ENCODE measurements at regions not wholly inside any gene's neighbourhood (a gene's known extent, or its start where the extent isn't known, plus 50 kb on each side); places are given as distances from the start of the nearest gene placed in this dataset.

- CTCF ChIA-PET = no interaction called here
- Histone ChIP-seq H3K27me3 (ENCODE audit: insufficient read depth) (no peaks in the 10 kb centered on the region), H3K4me2 (no peak overlapping the region), H3K9ac (no peak overlapping the region), H3K36me3 (replicated peaks in 1 of 2; ENCODE audit: control insufficient read depth in 1 of 2, insufficient read depth in 2 of 2, low read length in 1 of 2) (no peaks in the 10 kb centered on the region), H4K20me1 (ENCODE audit: insufficient read depth) (no peaks in the 10 kb centered on the region), H2AFZ (ENCODE audit: low read depth) (no peak overlapping the region), H3F3A (replicated peaks; ENCODE audit: insufficient read depth) (no peaks in the 10 kb centered on the region), H3K9me3 (no peaks in the 10 kb centered on the region), H3K4me3 (ENCODE audit: low read depth in 2 of 2, low read length in 1 of 2) (no peak overlapping the region), H3K27ac (ENCODE audit: low read depth in 2 of 2, low read length in 1 of 2) (no peak overlapping the region), H3K79me2 (ENCODE audit: insufficient read depth) (no peaks in the 10 kb centered on the region), H3K4me1 (ENCODE audit: control insufficient read depth in 1 of 2, insufficient read depth in 2 of 2, low read depth in 1 of 2, low read length in 1 of 2) (no peaks in the 10 kb centered on the region; a peak in 1 of 4 replicates), H3K9me2 (no peaks in the 10 kb centered on the region)
- 71% methylated on average over 3 of the region's 3 CpGs for WGBS (ENCODE audit: low lambda C conversion rate)
- POLR2A ChIA-PET = no interaction called here
- DNase-seq = no peak
- TF ChIP-seq POLR2AphosphoS5 (IDR thresholded peaks at IDR 0.05; ENCODE audit: low read depth, low read length) (no peak), FOXJ3 (CRISPR knock-in tag; IDR thresholded peaks at IDR 0.05) (no peak), ELF1 (IDR thresholded peaks at IDR 0.05) (no peak), MXI1 (IDR thresholded peaks at IDR 0.05; ENCODE audit: low read depth, low read length) (no peak), NFIC (IDR thresholded peaks at IDR 0.05; ENCODE audit: borderline replicate concordance) (no peak), USF2 (IDR thresholded peaks at IDR 0.05; ENCODE audit: borderline replicate concordance, low read depth, low read length) (no peak), RCOR1 (IDR thresholded peaks at IDR 0.05; ENCODE audit: low read length) (no peak), MAX (IDR thresholded peaks at IDR 0.05; ENCODE audit: low read depth) (no peak), RFX5 (IDR thresholded peaks at IDR 0.05; ENCODE audit: low read length) (no peak), CHD2 (IDR thresholded peaks at IDR 0.05; ENCODE audit: low read length, partially characterized antibody) (no peak), FOXM1 (IDR thresholded peaks at IDR 0.05; ENCODE audit: low read depth) (no peak), SMC3 (IDR thresholded peaks at IDR 0.05; ENCODE audit: low read depth, low read length) (no peak), YY1 (IDR thresholded peaks at IDR 0.05; ENCODE audit: low read depth) (no peak), NRF1 (IDR thresholded peaks at IDR 0.05; ENCODE audit: low read depth, low read length) (no peak)
- TF ChIP-seq, protein P1, sequence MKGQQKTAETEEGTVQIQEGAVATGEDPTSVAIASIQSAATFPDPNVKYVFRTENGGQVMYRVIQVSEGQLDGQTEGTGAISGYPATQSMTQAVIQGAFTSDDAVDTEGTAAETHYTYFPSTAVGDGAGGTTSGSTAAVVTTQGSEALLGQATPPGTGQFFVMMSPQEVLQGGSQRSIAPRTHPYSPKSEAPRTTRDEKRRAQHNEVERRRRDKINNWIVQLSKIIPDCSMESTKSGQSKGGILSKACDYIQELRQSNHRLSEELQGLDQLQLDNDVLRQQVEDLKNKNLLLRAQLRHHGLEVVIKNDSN (IDR thresholded peaks at IDR 0.05; ENCODE audit: borderline replicate concordance, low read depth) = no peak
- TF ChIP-seq, protein P2, sequence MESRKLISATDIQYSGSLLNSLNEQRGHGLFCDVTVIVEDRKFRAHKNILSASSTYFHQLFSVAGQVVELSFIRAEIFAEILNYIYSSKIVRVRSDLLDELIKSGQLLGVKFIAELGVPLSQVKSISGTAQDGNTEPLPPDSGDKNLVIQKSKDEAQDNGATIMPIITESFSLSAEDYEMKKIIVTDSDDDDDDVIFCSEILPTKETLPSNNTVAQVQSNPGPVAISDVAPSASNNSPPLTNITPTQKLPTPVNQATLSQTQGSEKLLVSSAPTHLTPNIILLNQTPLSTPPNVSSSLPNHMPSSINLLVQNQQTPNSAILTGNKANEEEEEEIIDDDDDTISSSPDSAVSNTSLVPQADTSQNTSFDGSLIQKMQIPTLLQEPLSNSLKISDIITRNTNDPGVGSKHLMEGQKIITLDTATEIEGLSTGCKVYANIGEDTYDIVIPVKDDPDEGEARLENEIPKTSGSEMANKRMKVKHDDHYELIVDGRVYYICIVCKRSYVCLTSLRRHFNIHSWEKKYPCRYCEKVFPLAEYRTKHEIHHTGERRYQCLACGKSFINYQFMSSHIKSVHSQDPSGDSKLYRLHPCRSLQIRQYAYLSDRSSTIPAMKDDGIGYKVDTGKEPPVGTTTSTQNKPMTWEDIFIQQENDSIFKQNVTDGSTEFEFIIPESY (IDR thresholded peaks at IDR 0.05; ENCODE audit: borderline replicate concordance, low read depth) = no peak
- TF ChIP-seq, protein P3, sequence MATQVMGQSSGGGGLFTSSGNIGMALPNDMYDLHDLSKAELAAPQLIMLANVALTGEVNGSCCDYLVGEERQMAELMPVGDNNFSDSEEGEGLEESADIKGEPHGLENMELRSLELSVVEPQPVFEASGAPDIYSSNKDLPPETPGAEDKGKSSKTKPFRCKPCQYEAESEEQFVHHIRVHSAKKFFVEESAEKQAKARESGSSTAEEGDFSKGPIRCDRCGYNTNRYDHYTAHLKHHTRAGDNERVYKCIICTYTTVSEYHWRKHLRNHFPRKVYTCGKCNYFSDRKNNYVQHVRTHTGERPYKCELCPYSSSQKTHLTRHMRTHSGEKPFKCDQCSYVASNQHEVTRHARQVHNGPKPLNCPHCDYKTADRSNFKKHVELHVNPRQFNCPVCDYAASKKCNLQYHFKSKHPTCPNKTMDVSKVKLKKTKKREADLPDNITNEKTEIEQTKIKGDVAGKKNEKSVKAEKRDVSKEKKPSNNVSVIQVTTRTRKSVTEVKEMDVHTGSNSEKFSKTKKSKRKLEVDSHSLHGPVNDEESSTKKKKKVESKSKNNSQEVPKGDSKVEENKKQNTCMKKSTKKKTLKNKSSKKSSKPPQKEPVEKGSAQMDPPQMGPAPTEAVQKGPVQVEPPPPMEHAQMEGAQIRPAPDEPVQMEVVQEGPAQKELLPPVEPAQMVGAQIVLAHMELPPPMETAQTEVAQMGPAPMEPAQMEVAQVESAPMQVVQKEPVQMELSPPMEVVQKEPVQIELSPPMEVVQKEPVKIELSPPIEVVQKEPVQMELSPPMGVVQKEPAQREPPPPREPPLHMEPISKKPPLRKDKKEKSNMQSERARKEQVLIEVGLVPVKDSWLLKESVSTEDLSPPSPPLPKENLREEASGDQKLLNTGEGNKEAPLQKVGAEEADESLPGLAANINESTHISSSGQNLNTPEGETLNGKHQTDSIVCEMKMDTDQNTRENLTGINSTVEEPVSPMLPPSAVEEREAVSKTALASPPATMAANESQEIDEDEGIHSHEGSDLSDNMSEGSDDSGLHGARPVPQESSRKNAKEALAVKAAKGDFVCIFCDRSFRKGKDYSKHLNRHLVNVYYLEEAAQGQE (IDR thresholded peaks at IDR 0.05; ENCODE audit: low read depth, low read length) = no peak
These were observed 368.3 kb upstream of the OLFM3 start for GRCh38 chr1:102365071-102365470.
